C4-2B (cell line): ENCODE measurements at regions not wholly inside any gene's neighbourhood (a gene's known extent, or its start where the extent isn't known, plus 50 kb on each side); places are given as distances from the start of the nearest gene placed in this dataset.

Experiments used
- H3K27ac ChIP-seq: fragments of 450-650 bp; 2 replicates; pipeline ENCODE4 v1.5.1; 2017
- ZFX ChIP-seq: fragments of 450-650 bp; IDR thresholded peaks from 2 replicates; pipeline ENCODE4 v1.6.1; 2017
- TF ChIP-seq, protein P1 (sequence below): fragments of 450-650 bp; conservative IDR thresholded peaks from 2 replicates; pipeline ENCODE4 v1.5.1; 2017; ENCODE audit warnings: mild to moderate bottlenecking

- no peak overlapping the region for H3K27ac ChIP-seq
- TF ChIP-seq, protein P1, sequence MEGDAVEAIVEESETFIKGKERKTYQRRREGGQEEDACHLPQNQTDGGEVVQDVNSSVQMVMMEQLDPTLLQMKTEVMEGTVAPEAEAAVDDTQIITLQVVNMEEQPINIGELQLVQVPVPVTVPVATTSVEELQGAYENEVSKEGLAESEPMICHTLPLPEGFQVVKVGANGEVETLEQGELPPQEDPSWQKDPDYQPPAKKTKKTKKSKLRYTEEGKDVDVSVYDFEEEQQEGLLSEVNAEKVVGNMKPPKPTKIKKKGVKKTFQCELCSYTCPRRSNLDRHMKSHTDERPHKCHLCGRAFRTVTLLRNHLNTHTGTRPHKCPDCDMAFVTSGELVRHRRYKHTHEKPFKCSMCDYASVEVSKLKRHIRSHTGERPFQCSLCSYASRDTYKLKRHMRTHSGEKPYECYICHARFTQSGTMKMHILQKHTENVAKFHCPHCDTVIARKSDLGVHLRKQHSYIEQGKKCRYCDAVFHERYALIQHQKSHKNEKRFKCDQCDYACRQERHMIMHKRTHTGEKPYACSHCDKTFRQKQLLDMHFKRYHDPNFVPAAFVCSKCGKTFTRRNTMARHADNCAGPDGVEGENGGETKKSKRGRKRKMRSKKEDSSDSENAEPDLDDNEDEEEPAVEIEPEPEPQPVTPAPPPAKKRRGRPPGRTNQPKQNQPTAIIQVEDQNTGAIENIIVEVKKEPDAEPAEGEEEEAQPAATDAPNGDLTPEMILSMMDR, result no peak
- TF ChIP-seq ZFX, result no peak
Observed at GRCh38 chr1:187819086-187819485, 990.3 kb downstream of the PLA2G4A start.

DNA sequence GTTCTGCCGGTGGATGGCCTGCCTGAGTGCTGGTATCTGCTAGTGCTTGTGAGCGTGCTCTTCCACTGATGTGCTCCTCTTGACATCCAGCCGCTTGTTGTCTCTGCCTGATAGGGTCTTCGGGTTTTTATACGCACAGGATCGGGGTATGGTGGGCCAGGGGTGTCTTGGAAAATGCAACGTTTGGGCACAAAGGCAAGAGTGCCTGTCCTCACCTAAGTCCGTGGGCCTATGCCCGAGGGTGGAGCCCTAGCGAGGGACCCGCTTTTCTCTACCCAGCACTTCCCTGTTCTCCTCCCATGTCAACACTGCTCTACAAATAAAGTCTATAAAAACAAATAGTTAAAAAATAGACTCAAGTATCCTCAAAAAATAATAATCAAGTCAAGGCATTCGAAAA lies 1007.8 kb downstream of the PLA2G4A start:
- peak overlapping the region; percentile 15 for H3K27ac ChIP-seq
- TF ChIP-seq, protein P1, result no peak
- no peak for TF ChIP-seq ZFX

DNA sequence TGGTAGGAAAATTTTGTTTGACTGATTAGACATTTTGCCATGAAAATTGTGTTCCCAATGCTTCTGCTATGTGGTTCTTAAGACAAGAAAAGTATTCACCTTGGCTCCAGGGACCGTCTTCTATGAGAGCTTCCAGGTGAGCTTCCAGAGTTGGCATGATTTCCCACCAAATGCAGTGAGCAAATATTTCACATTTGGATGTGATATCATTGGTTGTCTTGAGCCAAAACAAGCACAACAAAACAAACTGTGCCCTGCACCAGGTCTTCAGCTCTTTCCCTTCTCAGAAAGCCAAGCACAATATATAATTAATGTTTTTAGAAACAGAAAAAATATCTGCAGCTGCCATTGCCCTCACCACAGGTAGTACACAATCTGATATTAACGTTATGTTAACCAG lies 1009.0 kb downstream of the PLA2G4A start:
- TF ChIP-seq, protein P1, result no peak
- TF ChIP-seq ZFX, result no peak
- H3K27ac ChIP-seq, result no peak overlapping the region

- peak overlapping the region; percentile 63 for H3K27ac ChIP-seq
- TF ChIP-seq ZFX, result no peak
- TF ChIP-seq, protein P1, result no peak
Observed at GRCh38 chr1:187838335-187839293, 1009.9 kb downstream of the PLA2G4A start.

DNA sequence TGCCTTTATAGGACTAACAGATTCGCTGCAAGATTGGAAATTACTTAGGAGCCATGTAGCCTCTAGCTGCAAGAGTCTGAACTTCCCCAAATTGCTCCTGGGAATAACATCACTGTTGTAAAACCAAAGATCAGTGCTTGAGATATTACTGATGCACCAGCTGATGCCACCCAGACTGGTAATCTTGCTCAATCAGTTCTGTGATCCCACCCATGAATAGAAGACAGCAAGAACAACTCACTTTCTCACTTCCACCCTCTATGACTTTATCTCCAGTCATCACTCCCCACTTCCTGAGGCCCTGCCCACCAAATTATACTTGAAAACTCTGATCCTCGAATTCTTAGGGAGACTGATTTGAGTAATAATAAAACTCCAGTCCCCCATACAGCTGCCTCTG lies 1011.1 kb downstream of the PLA2G4A start:
- no peak overlapping the region for H3K27ac ChIP-seq
- TF ChIP-seq ZFX, result no peak

- TF ChIP-seq, protein P1, result no peak
- no peak for TF ChIP-seq ZFX
- H3K27ac ChIP-seq, result no peak overlapping the region
Observed at GRCh38 chr1:187840557-187840956, 1011.8 kb downstream of the PLA2G4A start.

- H3K27ac ChIP-seq, result no peak overlapping the region
- TF ChIP-seq ZFX, result no peak
- TF ChIP-seq, protein P1, result no peak
Observed at GRCh38 chr1:187842406-187843165, 1013.8 kb downstream of the PLA2G4A start.
